ENCODE measurements at regions not wholly inside any gene's neighbourhood (a gene's known extent, or its start where the extent isn't known, plus 50 kb on each side); places are given as distances from the start of the nearest gene placed in this dataset.

- TF ChIP-seq, protein P1, sequence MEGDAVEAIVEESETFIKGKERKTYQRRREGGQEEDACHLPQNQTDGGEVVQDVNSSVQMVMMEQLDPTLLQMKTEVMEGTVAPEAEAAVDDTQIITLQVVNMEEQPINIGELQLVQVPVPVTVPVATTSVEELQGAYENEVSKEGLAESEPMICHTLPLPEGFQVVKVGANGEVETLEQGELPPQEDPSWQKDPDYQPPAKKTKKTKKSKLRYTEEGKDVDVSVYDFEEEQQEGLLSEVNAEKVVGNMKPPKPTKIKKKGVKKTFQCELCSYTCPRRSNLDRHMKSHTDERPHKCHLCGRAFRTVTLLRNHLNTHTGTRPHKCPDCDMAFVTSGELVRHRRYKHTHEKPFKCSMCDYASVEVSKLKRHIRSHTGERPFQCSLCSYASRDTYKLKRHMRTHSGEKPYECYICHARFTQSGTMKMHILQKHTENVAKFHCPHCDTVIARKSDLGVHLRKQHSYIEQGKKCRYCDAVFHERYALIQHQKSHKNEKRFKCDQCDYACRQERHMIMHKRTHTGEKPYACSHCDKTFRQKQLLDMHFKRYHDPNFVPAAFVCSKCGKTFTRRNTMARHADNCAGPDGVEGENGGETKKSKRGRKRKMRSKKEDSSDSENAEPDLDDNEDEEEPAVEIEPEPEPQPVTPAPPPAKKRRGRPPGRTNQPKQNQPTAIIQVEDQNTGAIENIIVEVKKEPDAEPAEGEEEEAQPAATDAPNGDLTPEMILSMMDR (IDR thresholded peaks at IDR 0.05; ENCODE audit: insufficient read depth, low read length): no peak
- no peak for TF ChIP-seq POLR2AphosphoS5 (IDR thresholded peaks at IDR 0.05; ENCODE audit: low read depth)
- no peak for TF ChIP-seq GABPA (IDR thresholded peaks at IDR 0.05; ENCODE audit: low read depth)
- TF ChIP-seq SPI1 (IDR thresholded peaks at IDR 0.05; ENCODE audit: borderline replicate concordance, low read depth): no peak
Observed at GRCh38 chr9:7226007-7226640, 468.4 kb downstream of the KDM4C start.

Measured in HL-60 (cell line).